IMR-90 (cell line): ENCODE measurements at regions not wholly inside any gene's neighbourhood (a gene's known extent, or its start where the extent isn't known, plus 50 kb on each side); places are given as distances from the start of the nearest gene placed in this dataset.

ENCODE experiments used
- ATAC-seq: fragments of 200-7000 bp; cut with Tn5 transposase; 2 replicates; pipeline ENCODE4 v1.9.1; 2020; ENCODE audit warnings: low read depth, mild to moderate bottlenecking, moderate library complexity
- BruUV-seq: library from RNA; stranded (reverse); fragments of 400-500 nt; replicated peaks from 2 replicates; lab custom pipeline; 2021; lab: Mats Ljungman, UMichigan
- CTCF ChIA-PET: fragments of 300-600 bp; formaldehyde crosslinking; extraction: SDS; loops from one replicate; lab custom pipeline; 2021; ENCODE audit warnings: antibody characterized with exemption; lab: Yijun Ruan, JAX
- POLR2A ChIA-PET: fragments of 300-600 bp; sonication (Branson Sonifier 250); formaldehyde crosslinking; loops from one replicate; lab custom pipeline; 2022; ENCODE audit warnings: antibody characterized with exemption; ENCODE audit not compliant: unreplicated experiment; lab: Charles Lee
- DNase-seq: peaks from one replicate; pipeline ENCODE4 v3.0.0; 2013
- H2AFZ ChIP-seq: replicated peaks from 2 replicates; pipeline ENCODE3; 2013; ENCODE audit warnings: low read length, mild to moderate bottlenecking; ENCODE audit not compliant: poor library complexity
- H2AK5ac ChIP-seq: 2 replicates; pipeline ENCODE4 v1.6.1; 2013; ENCODE audit warnings: low read depth, low read length, inconsistent platforms
- H2AK9ac ChIP-seq: replicated peaks from 2 replicates; pipeline ENCODE3; 2013; ENCODE audit warnings: mild to moderate bottlenecking, low read depth, low read length, moderate library complexity; ENCODE audit not compliant: poor library complexity
- H2BK120ac ChIP-seq: 2 replicates; pipeline ENCODE4 v1.6.1; 2013; ENCODE audit warnings: low read depth, low read length, inconsistent platforms
- H2BK15ac ChIP-seq: 3 replicates; pipeline ENCODE4 v1.6.1; 2013; ENCODE audit warnings: low read depth, low read length, inconsistent platforms
- H2BK20ac ChIP-seq: 2 replicates; pipeline ENCODE4 v1.6.1; 2013; ENCODE audit warnings: low read depth, mild to moderate bottlenecking, inconsistent platforms, low read length, moderate library complexity
- H2BK5ac ChIP-seq: 2 replicates; pipeline ENCODE4 v1.6.1; 2013; ENCODE audit warnings: mild to moderate bottlenecking, low read depth, low read length, inconsistent platforms; ENCODE audit not compliant: poor library complexity, severe bottlenecking
- H3K14ac ChIP-seq: replicated peaks from 2 replicates; pipeline ENCODE4 v1.6.1; 2013; ENCODE audit warnings: low read depth, low read length, inconsistent platforms
- H3K18ac ChIP-seq: 2 replicates; pipeline ENCODE4 v1.6.1; 2013; ENCODE audit warnings: low read depth, low read length, control low read depth
- H3K23ac ChIP-seq: 2 replicates; pipeline ENCODE4 v1.6.1; 2013; ENCODE audit warnings: low read depth, low read length, inconsistent platforms
- H3K27ac ChIP-seq: 2 replicates; pipeline ENCODE4 v1.5.1; 2013; ENCODE audit warnings: mild to moderate bottlenecking, control low read depth, low read length; ENCODE audit not compliant: insufficient read depth
- H3K27me3 ChIP-seq: 2 replicates; pipeline ENCODE4 v1.6.1; 2013; ENCODE audit warnings: low read length; ENCODE audit not compliant: control insufficient read depth, insufficient read depth
- H3K36me3 ChIP-seq: 2 replicates; pipeline ENCODE4 v1.6.1; 2013; ENCODE audit warnings: low read length, mixed read lengths; ENCODE audit not compliant: control insufficient read depth, insufficient read depth
- H3K4ac ChIP-seq: 2 replicates; pipeline ENCODE4 v1.6.1; 2013; ENCODE audit warnings: low read depth, low read length, inconsistent platforms
- H3K4me1 ChIP-seq: 2 replicates; pipeline ENCODE4 v1.6.1; 2013; ENCODE audit warnings: low read length, mixed read lengths; ENCODE audit not compliant: control insufficient read depth, insufficient read depth
- H3K4me2 ChIP-seq: 2 replicates; pipeline ENCODE4 v1.6.1; 2013; ENCODE audit warnings: low read depth, mild to moderate bottlenecking, control low read depth, low read length, moderate library complexity
- H3K4me3 ChIP-seq: 2 replicates; pipeline ENCODE4 v1.5.1; 2013; ENCODE audit warnings: low read depth, mild to moderate bottlenecking, control low read depth, low read length, moderate library complexity; ENCODE audit not compliant: insufficient read depth
- H3K56ac ChIP-seq: 2 replicates; pipeline ENCODE4 v1.6.1; 2013; ENCODE audit warnings: low read length, inconsistent platforms; ENCODE audit not compliant: insufficient read depth; ENCODE audit errors: extremely low read depth
- H3K79me1 ChIP-seq, 2 experiments: 2 replicates each; pipeline ENCODE4 v1.6.1; 2013; ENCODE audit warnings: low read length in 2 of 2, inconsistent platforms in 1 of 2, low read depth in 1 of 2
- H3K9ac ChIP-seq: 2 replicates; pipeline ENCODE4 v1.6.1; 2013; ENCODE audit warnings: low read depth, low read length, control low read depth
- H3K9me1 ChIP-seq: 2 replicates; pipeline ENCODE4 v1.6.1; 2013; ENCODE audit warnings: low read length, inconsistent platforms; ENCODE audit not compliant: insufficient read depth
- H3K9me3 ChIP-seq: 2 replicates; pipeline ENCODE4 v1.6.1; 2013; ENCODE audit warnings: low read length; ENCODE audit not compliant: control insufficient read depth, insufficient read depth
- H4K20me1 ChIP-seq: 2 replicates; pipeline ENCODE4 v1.6.1; 2013; ENCODE audit warnings: low read length, inconsistent platforms; ENCODE audit not compliant: insufficient read depth
- H4K5ac ChIP-seq: 2 replicates; pipeline ENCODE4 v1.6.1; 2013; ENCODE audit warnings: mild to moderate bottlenecking, low read depth, low read length, control low read depth
- H4K8ac ChIP-seq, 2 experiments: 2 replicates each; pipeline ENCODE4 v1.6.1; 2013; ENCODE audit warnings: low read depth in 2 of 2, low read length in 2 of 2, control low read depth in 1 of 2, inconsistent platforms in 1 of 2
- H4K91ac ChIP-seq: 2 replicates; pipeline ENCODE4 v1.6.1; 2013; ENCODE audit warnings: low read depth, low read length, inconsistent platforms; ENCODE audit not compliant: insufficient read depth
- BHLHE40 ChIP-seq: fragments of 150-350 bp; IDR thresholded peaks from 2 replicates; pipeline ENCODE4 v1.6.1; 2016; ENCODE audit warnings: mild to moderate bottlenecking, low read depth, low read length
- CEBPB ChIP-seq: IDR thresholded peaks from 2 replicates; pipeline ENCODE4 v1.6.1; 2012; ENCODE audit warnings: low read depth, low read length, improper control_type of control experiment
- CHD1 ChIP-seq: IDR thresholded peaks from 2 replicates; pipeline ENCODE4 v1.6.1; 2012; ENCODE audit warnings: low read depth, low read length, improper control_type of control experiment
- CTCF ChIP-seq: conservative IDR thresholded peaks from 2 replicates; pipeline ENCODE4 v1.5.1; 2012; ENCODE audit warnings: mild to moderate bottlenecking, low read depth, low read length, improper control_type of control experiment
- ELK1 ChIP-seq: fragments of 150-350 bp; IDR thresholded peaks from 2 replicates; pipeline ENCODE4 v1.6.1; 2016; ENCODE audit warnings: low read depth, mild to moderate bottlenecking, low read length, moderate library complexity, borderline replicate concordance
- FOS ChIP-seq: fragments of 150-350 bp; IDR thresholded peaks from 2 replicates; pipeline ENCODE4 v1.6.1; 2016; ENCODE audit warnings: low read depth, low read length
- MAFK ChIP-seq: IDR thresholded peaks from 2 replicates; pipeline ENCODE4 v1.6.1; 2012; ENCODE audit warnings: low read depth, low read length, improper control_type of control experiment
- MAZ ChIP-seq: IDR thresholded peaks from 2 replicates; pipeline ENCODE4 v1.6.1; 2012; ENCODE audit warnings: low read depth, mild to moderate bottlenecking, low read length, improper control_type of control experiment, moderate library complexity, borderline replicate concordance
- MXI1 ChIP-seq: IDR thresholded peaks from 2 replicates; pipeline ENCODE4 v1.6.1; 2012; ENCODE audit warnings: low read depth, mild to moderate bottlenecking, low read length, moderate library complexity, borderline replicate concordance
- NFE2L2 ChIP-seq: fragments of 150-350 bp; IDR thresholded peaks from 2 replicates; pipeline ENCODE4 v1.6.1; 2016; ENCODE audit warnings: low read depth, mild to moderate bottlenecking, low read length
- POLR2A ChIP-seq: IDR thresholded peaks from 2 replicates; pipeline ENCODE4 v1.6.1; 2012; ENCODE audit warnings: mild to moderate bottlenecking, low read depth, low read length
- RAD21 ChIP-seq: IDR thresholded peaks from 2 replicates; pipeline ENCODE4 v1.6.1; 2012; ENCODE audit warnings: low read length, improper control_type of control experiment
- RCOR1 ChIP-seq: IDR thresholded peaks from 2 replicates; pipeline ENCODE4 v1.6.1; 2012; ENCODE audit warnings: mild to moderate bottlenecking, low read length, improper control_type of control experiment; ENCODE audit not compliant: insufficient replicate concordance
- RFX5 ChIP-seq: IDR thresholded peaks from 2 replicates; pipeline ENCODE4 v1.8.0; 2012; ENCODE audit warnings: low read depth, mild to moderate bottlenecking, low read length, moderate library complexity
- SMC3 ChIP-seq: fragments of 150-350 bp; IDR thresholded peaks from 2 replicates; pipeline ENCODE4 v1.6.1; 2016; ENCODE audit warnings: low read depth, mild to moderate bottlenecking, antibody characterized with exemption, low read length, moderate library complexity
- USF2 ChIP-seq: fragments of 150-350 bp; IDR thresholded peaks from 2 replicates; pipeline ENCODE4 v1.6.1; 2017; ENCODE audit warnings: mild to moderate bottlenecking, antibody characterized with exemption, low read length, low read depth
- WGBS, 2 experiments: methylation state at CpG; one replicate each; pipeline versions ENCODE4 v1.1.5 to v1.1.7; 2013; ENCODE audit warnings: missing lambda C conversion rate in 2 of 2; ENCODE audit not compliant: insufficient read length in 1 of 2; ENCODE audit errors: extremely low coverage in 2 of 2; 5-methylcytosine and 5-hydroxymethylcytosine counted together
- dilution Hi-C: fragments of 300-500 bp; cut with HindIII; formaldehyde crosslinking; loops from one replicate; pipeline ENCODE4 v1.14.3; 2018; ENCODE audit warnings: low sequenced_read_pairs; ENCODE audit not compliant: unreplicated experiment
- in situ Hi-C: fragments of 300-500 bp; cut with MboI; formaldehyde crosslinking; loops from 3 replicates; pipeline ENCODE4 v1.14.3; 2019; ENCODE audit warnings: low sequenced_read_pairs, inconsistent platforms, mixed read lengths
- intact Hi-C: fragments of 100-400 bp; cut with micrococcal nuclease; formaldehyde crosslinking; loops from 2 replicates; pipeline ENCODE4 v1.10.0; 2022

- Histone ChIP-seq H3K23ac (no peak overlapping the region), H3K4me2 (no peak overlapping the region), H3K9me1 (no peaks in the 10 kb centered on the region), H4K8ac (no peak overlapping the region), H4K20me1 (no peaks in the 10 kb centered on the region), H3K14ac (no peak overlapping the region), H2AK9ac (no peak overlapping the region), H2AFZ (no peak overlapping the region), H3K4me3 (no peak overlapping the region), H2BK15ac (no peak overlapping the region), H3K36me3 (no peaks in the 10 kb centered on the region), H3K9me3 (no peaks in the 10 kb centered on the region), H2BK20ac (no peak overlapping the region), H3K4ac (no peak overlapping the region), H2BK120ac (no peak overlapping the region), H3K79me1 (no peaks in the 10 kb centered on the region), H2AK5ac (no peak overlapping the region), H4K5ac (no peak overlapping the region), H3K4me1 (no peaks in the 10 kb centered on the region), H3K9ac (no peak overlapping the region), H3K18ac (no peak overlapping the region), H3K56ac (no peak overlapping the region), H4K91ac (no peak overlapping the region), H3K27me3 (no peaks in the 10 kb centered on the region), H3K27ac (no peak overlapping the region), H2BK5ac (no peak overlapping the region)
- TF ChIP-seq BHLHE40, result no peak
- no peak for TF ChIP-seq SMC3
- TF ChIP-seq ELK1, result no peak
- TF ChIP-seq RFX5, result no peak
- no peak for TF ChIP-seq CEBPB
- TF ChIP-seq CHD1, result no peak
- TF ChIP-seq RCOR1, result no peak
- TF ChIP-seq USF2, result no peak
- TF ChIP-seq CTCF, result no peak
- TF ChIP-seq FOS, result no peak
- TF ChIP-seq NFE2L2, result no peak
- TF ChIP-seq MAFK, result no peak
- TF ChIP-seq MXI1, result no peak
- no peak for TF ChIP-seq RAD21
- TF ChIP-seq MAZ, result no peak
- no peak for TF ChIP-seq POLR2A
- POLR2A ChIA-PET, result no interaction called here
- WGBS, 2 experiments, result 11% methylated on average over 1 of the region's 2 CpGs; no CpG with 5 or more reads in 1 of the 2 experiments
- in situ Hi-C loops, result no loop called here
- CTCF ChIA-PET, result interaction anchor here (0.7 kb wide), 1 partner anchor 8 kb away, joined by 3 read pairs; no protein-coding TSS in a partner anchor
- BruUV-seq, result no TSS peak
- dilution Hi-C loops, result no loop called here
- DNase-seq (no peak), ATAC-seq (no peak)
- intact Hi-C loops, result no loop called here
These were observed 210.2 kb upstream of the TRPM3 start for GRCh38 chr9:71331603-71332002.
